SH-SY5Y (cell line): ENCODE measurements at regions not wholly inside any gene's neighbourhood (a gene's known extent, or its start where the extent isn't known, plus 50 kb on each side); places are given as distances from the start of the nearest gene placed in this dataset.

Source experiments
- GATA2 ChIP-seq: IDR thresholded peaks from 2 replicates; pipeline ENCODE4 v1.6.1; 2011; ENCODE audit warnings: mild to moderate bottlenecking, low read depth, low read length
- GATA3 ChIP-seq: IDR thresholded peaks from 2 replicates; pipeline ENCODE4 v1.6.1; 2011; ENCODE audit warnings: low read depth, mild to moderate bottlenecking, low read length, moderate library complexity

DNA sequence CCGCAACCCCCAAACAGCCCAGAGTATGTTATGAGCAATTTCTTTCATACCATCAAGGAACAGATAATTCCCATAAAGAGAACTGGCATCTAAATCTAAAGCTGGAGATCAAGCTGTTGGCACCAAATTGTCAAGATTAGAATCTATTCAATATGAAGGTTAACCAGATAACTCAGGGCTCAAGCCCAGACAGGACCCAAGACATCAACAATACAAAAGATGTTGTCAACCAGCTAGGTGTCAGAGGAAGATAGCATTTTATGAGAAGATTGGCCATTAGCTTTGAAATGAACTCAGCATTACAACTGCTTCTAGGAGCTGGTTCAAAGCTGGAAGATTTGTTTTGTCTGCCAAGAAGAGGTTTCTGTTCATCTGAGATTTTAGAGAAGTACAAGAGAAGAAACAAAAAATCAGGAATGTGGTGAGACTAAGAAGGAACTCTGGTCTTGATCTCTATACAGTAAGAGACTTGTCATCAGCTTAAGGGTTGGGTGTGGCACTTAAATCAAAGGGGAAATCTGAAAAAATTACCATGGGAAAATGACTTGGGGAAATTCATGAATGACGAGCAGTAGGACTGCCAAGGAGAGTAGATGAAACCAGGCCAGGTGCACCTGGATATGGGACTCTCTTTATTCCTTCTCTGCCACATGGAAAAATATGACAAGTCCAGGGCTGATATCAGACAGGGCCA lies 64.2 kb upstream of the COX10 start:
- TF ChIP-seq GATA2 = no peak
- TF ChIP-seq GATA3 = no peak
